ENCODE measurements at regions not wholly inside any gene's neighbourhood (a gene's known extent, or its start where the extent isn't known, plus 50 kb on each side); places are given as distances from the start of the nearest gene placed in this dataset.

DNA sequence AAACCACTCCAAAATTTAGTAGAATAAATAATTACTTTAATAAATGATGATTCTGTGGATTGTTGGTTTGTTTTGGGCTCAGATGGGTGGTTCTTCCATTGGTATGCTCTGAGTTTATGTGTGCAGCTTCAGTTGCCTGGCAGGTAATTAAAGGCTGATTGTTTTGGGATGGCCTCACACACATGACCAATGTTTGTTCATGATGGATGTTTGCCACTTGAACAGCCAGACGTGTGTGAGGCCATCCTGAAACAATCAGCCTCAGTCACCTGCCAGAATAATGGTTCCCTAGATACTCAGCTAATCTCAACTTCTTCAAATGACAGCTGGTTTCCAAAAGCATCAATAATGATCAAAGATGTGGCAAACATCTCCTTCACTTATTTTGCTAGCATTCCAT is 352.5 kb upstream of the GULP1 start:
- TF ChIP-seq, protein P1, sequence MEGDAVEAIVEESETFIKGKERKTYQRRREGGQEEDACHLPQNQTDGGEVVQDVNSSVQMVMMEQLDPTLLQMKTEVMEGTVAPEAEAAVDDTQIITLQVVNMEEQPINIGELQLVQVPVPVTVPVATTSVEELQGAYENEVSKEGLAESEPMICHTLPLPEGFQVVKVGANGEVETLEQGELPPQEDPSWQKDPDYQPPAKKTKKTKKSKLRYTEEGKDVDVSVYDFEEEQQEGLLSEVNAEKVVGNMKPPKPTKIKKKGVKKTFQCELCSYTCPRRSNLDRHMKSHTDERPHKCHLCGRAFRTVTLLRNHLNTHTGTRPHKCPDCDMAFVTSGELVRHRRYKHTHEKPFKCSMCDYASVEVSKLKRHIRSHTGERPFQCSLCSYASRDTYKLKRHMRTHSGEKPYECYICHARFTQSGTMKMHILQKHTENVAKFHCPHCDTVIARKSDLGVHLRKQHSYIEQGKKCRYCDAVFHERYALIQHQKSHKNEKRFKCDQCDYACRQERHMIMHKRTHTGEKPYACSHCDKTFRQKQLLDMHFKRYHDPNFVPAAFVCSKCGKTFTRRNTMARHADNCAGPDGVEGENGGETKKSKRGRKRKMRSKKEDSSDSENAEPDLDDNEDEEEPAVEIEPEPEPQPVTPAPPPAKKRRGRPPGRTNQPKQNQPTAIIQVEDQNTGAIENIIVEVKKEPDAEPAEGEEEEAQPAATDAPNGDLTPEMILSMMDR (IDR thresholded peaks at IDR 0.05) = no peak
- TF ChIP-seq EP300 (IDR thresholded peaks at IDR 0.05) = no peak

All from stomach (tissue), 4 donors.